H1 (cell line): ENCODE measurements at regions not wholly inside any gene's neighbourhood (a gene's known extent, or its start where the extent isn't known, plus 50 kb on each side); places are given as distances from the start of the nearest gene placed in this dataset.

Experiments used
- CTCF ChIA-PET: fragments of 300-600 bp; sonication (Branson Sonifier 250); formaldehyde crosslinking; loops from one replicate; lab custom pipeline; 2021; ENCODE audit not compliant: partially characterized antibody; lab: Charles Lee
- POLR2A ChIA-PET: fragments of 300-600 bp; sonication (Branson Sonifier 250); formaldehyde crosslinking; loops from one replicate; lab custom pipeline; 2021; ENCODE audit warnings: inconsistent platforms; ENCODE audit not compliant: partially characterized antibody; lab: Charles Lee
- DNase-seq, 2 experiments: peaks; one replicate each; pipeline versions ENCODE4 v3.0.0 to v3.0.0-alpha.2; 2010 to 2022; ENCODE audit warnings: low spot score in 2 of 2, low read depth in 1 of 2, mixed read lengths in 1 of 2
- FAIRE-seq: peaks from 2 replicates; lab custom pipeline; 2011; peaks lifted over from hg19 to GRCh38; lab: Jason Lieb, UNC
- H2AFZ ChIP-seq: 2 replicates; pipeline ENCODE4 v1.8.1; 2012; ENCODE audit warnings: low read length, inconsistent platforms
- H2AK5ac ChIP-seq: 2 replicates; pipeline ENCODE4 v1.6.1; 2013; ENCODE audit warnings: low read depth, low read length
- H2BK120ac ChIP-seq: replicated peaks from 2 replicates; pipeline ENCODE3; 2013; ENCODE audit warnings: low read depth, low read length, inconsistent platforms
- H2BK12ac ChIP-seq: 2 replicates; pipeline ENCODE4 v1.6.1; 2013; ENCODE audit warnings: low read depth, low read length
- H2BK15ac ChIP-seq: 2 replicates; pipeline ENCODE4 v1.6.1; 2013; ENCODE audit warnings: low read length
- H2BK20ac ChIP-seq: 2 replicates; pipeline ENCODE4 v1.6.1; 2013; ENCODE audit warnings: low read length
- H2BK5ac ChIP-seq: 2 replicates; pipeline ENCODE4 v1.6.1; 2013; ENCODE audit warnings: low read depth, low read length
- H3K14ac ChIP-seq: 2 replicates; pipeline ENCODE4 v1.6.1; 2013; ENCODE audit warnings: inconsistent platforms; ENCODE audit not compliant: insufficient read length
- H3K18ac ChIP-seq: 2 replicates; pipeline ENCODE4 v1.6.1; 2013; ENCODE audit warnings: low read length; ENCODE audit errors: extremely low read depth
- H3K23ac ChIP-seq: 2 replicates; pipeline ENCODE4 v1.6.1; 2013; ENCODE audit warnings: inconsistent platforms; ENCODE audit not compliant: insufficient read length
- H3K23me2 ChIP-seq: 2 replicates; pipeline ENCODE4 v1.6.1; 2013; ENCODE audit warnings: low read depth, low read length
- H3K27ac ChIP-seq: 2 replicates; pipeline ENCODE4 v1.6.1; 2011; ENCODE audit warnings: low read depth, low read length, inconsistent platforms
- H3K27me3 ChIP-seq, 4 experiments: replicated peaks in 1 of 4; 1 replicate in 1 of 4; 2 replicates in 3 of 4; pipeline versions ENCODE4 v1.6.1 to v1.8.1; 2011 to 2013; ENCODE audit warnings: low read length in 3 of 4, mild to moderate bottlenecking in 3 of 4, inconsistent platforms in 2 of 4, mixed read lengths in 2 of 4, moderate library complexity in 1 of 4; ENCODE audit not compliant: control insufficient read depth in 3 of 4, insufficient read depth in 3 of 4; ENCODE audit errors: extremely low read depth in 1 of 4
- H3K36me3 ChIP-seq, 4 experiments: 2 replicates each; pipeline versions ENCODE4 v1.6.1 to v1.8.1; 2011 to 2013; ENCODE audit warnings: mild to moderate bottlenecking in 4 of 4, low read length in 3 of 4, moderate library complexity in 2 of 4, control low read depth in 1 of 4, inconsistent platforms in 1 of 4; ENCODE audit not compliant: insufficient read depth in 4 of 4, control insufficient read depth in 2 of 4
- H3K4ac ChIP-seq: replicated peaks from 2 replicates; pipeline ENCODE3; 2013; ENCODE audit warnings: low read length, low read depth, mixed read lengths, inconsistent platforms; ENCODE audit not compliant: insufficient read length
- H3K4me1 ChIP-seq, 4 experiments: replicated peaks in 1 of 4; 1 replicate in 1 of 4; 2 replicates in 3 of 4; pipeline versions ENCODE4 v1.6.1 to v1.8.1; 2011 to 2013; ENCODE audit warnings: low read length in 3 of 4, inconsistent platforms in 2 of 4, mixed read lengths in 1 of 4; ENCODE audit not compliant: insufficient read depth in 4 of 4, control insufficient read depth in 3 of 4
- H3K4me2 ChIP-seq, 2 experiments: 2 replicates each; pipeline versions ENCODE4 v1.6.1 to v1.8.1; 2011 to 2013; ENCODE audit warnings: low read depth in 2 of 2, low read length in 2 of 2, control low read depth in 1 of 2, inconsistent platforms in 1 of 2, mild to moderate bottlenecking in 1 of 2; ENCODE audit not compliant: insufficient read depth in 1 of 2
- H3K4me3 ChIP-seq, 4 experiments: fragments of 200-600, 300-600 bp in 1 of 4; sonication (generic), shearing (Covaris generic), sonication (Bioruptor Twin) in 1 of 4; 2 replicates each; pipeline versions ENCODE4 v1.5.1 to v1.8.1; 2011 to 2016; ENCODE audit warnings: low read length in 4 of 4, low read depth in 3 of 4, control low read depth in 2 of 4, inconsistent platforms in 2 of 4, mild to moderate bottlenecking in 2 of 4, mixed read lengths in 1 of 4, moderate library complexity in 1 of 4; ENCODE audit not compliant: insufficient read depth in 2 of 4; ENCODE audit errors: extremely low read depth in 1 of 4
- H3K56ac ChIP-seq: replicated peaks from 2 replicates; pipeline ENCODE3; 2013; ENCODE audit warnings: low read depth, mild to moderate bottlenecking, mixed read lengths, low read length, inconsistent platforms; ENCODE audit not compliant: insufficient read length
- H3K79me1 ChIP-seq: 2 replicates; pipeline ENCODE4 v1.6.1; 2013; ENCODE audit warnings: low read depth, low read length, control low read depth
- H3K79me2 ChIP-seq, 2 experiments: 2 replicates each; pipeline versions ENCODE4 v1.6.1 to v1.8.1; 2012 to 2013; ENCODE audit warnings: low read length in 2 of 2, mild to moderate bottlenecking in 2 of 2, inconsistent platforms in 1 of 2; ENCODE audit not compliant: insufficient read depth in 2 of 2, control insufficient read depth in 1 of 2
- H3K9ac ChIP-seq, 4 experiments: replicated peaks in 1 of 4; 1 replicate in 1 of 4; 2 replicates in 3 of 4; pipeline versions ENCODE4 v1.6.1 to v1.8.1; 2011 to 2013; ENCODE audit warnings: low read depth in 3 of 4, low read length in 3 of 4, control low read depth in 2 of 4, mild to moderate bottlenecking in 2 of 4, moderate library complexity in 2 of 4, inconsistent platforms in 1 of 4; ENCODE audit errors: extremely low read depth in 1 of 4
- H3K9me3 ChIP-seq, 2 experiments: 2 replicates each; pipeline versions ENCODE4 v1.6.1 to v1.8.1; 2012 to 2013; ENCODE audit warnings: mild to moderate bottlenecking in 2 of 2, moderate library complexity in 2 of 2, control low read depth in 1 of 2, inconsistent platforms in 1 of 2, low read depth in 1 of 2, low read length in 1 of 2, mixed read lengths in 1 of 2; ENCODE audit not compliant: insufficient read depth in 2 of 2
- H4K20me1 ChIP-seq, 2 experiments: replicated peaks in 1 of 2; 2 replicates each; pipeline versions ENCODE3 to v1.8.1; 2011 to 2013; ENCODE audit warnings: inconsistent platforms in 2 of 2, low read length in 2 of 2, mild to moderate bottlenecking in 1 of 2; ENCODE audit not compliant: insufficient read depth in 2 of 2, control insufficient read depth in 1 of 2
- H4K5ac ChIP-seq: 2 replicates; pipeline ENCODE4 v1.6.1; 2013; ENCODE audit warnings: low read length, low read depth, mixed read lengths, inconsistent platforms; ENCODE audit not compliant: insufficient read length
- H4K8ac ChIP-seq: 2 replicates; pipeline ENCODE4 v1.8.0; 2013; ENCODE audit warnings: mild to moderate bottlenecking, moderate library complexity, low read length, inconsistent platforms; ENCODE audit not compliant: insufficient read depth; ENCODE audit errors: extremely low read depth
- H4K91ac ChIP-seq: replicated peaks from 2 replicates; pipeline ENCODE3; 2013; ENCODE audit warnings: low read length, mixed read lengths, inconsistent platforms; ENCODE audit not compliant: insufficient read length
- FOSL1 ChIP-seq: IDR thresholded peaks from 2 replicates; pipeline ENCODE4 v1.6.1; 2011; ENCODE audit warnings: mild to moderate bottlenecking, low read depth, low read length, moderate library complexity; ENCODE audit not compliant: insufficient read depth
- JUND ChIP-seq: IDR thresholded peaks from 2 replicates; pipeline ENCODE4 v1.6.1; 2011; ENCODE audit warnings: mild to moderate bottlenecking, improper control_type of control experiment, low read length
- POU5F1 ChIP-seq: IDR thresholded peaks from 2 replicates; pipeline ENCODE4 v1.6.1; 2011; ENCODE audit warnings: low read depth, mild to moderate bottlenecking, low read length, moderate library complexity
- SP2 ChIP-seq: IDR thresholded peaks from 2 replicates; pipeline ENCODE4 v1.6.1; 2012; ENCODE audit warnings: mild to moderate bottlenecking, low read length, inconsistent platforms
- ZNF274 ChIP-seq: IDR thresholded peaks from 2 replicates; pipeline ENCODE4 v1.7.0; 2012; ENCODE audit warnings: low read length, borderline replicate concordance; ENCODE audit errors: extremely low read depth
- TF ChIP-seq, protein P1 (sequence below): IDR thresholded peaks from 2 replicates; pipeline ENCODE4 v1.6.1; 2012; ENCODE audit warnings: low read length, inconsistent platforms

DNA sequence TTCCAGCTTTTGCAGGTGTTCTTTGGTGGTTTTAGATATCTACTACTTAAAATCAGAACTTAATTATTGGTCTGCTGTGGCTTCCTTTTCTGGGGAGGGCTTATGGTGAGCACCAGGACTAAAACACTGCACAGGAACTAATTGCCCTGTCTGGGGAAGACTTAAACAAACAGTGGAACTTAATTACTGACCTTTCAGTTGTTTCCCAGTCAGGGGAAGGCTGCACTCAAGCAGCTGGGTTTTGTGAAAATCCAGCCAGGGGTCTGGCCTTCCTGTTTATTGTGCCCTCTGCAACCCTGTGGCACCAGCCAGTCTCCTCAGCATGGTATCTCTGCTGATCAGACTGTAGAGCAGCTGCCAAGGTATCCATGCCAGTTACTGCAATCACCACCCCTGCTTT is 398.2 kb downstream of the ADCYAP1 start:
- DNase-seq, result no peak
- H2AFZ ChIP-seq, result no peak overlapping the region
- ChIA-PET CTCF (no interaction called here), POLR2A (no interaction called here)
- no peak overlapping the region for H3K9ac ChIP-seq
- no peak overlapping the region for H3K4me3 ChIP-seq
- no peak overlapping the region for H2BK20ac ChIP-seq
- H3K4me2 ChIP-seq, result no peak overlapping the region
- H4K5ac ChIP-seq, result no peak overlapping the region
- no peak overlapping the region for H3K27ac ChIP-seq
- H3K4me1 ChIP-seq, result peaks cover 0 to 5% (median 0%) of the 10 kb centered on the region in 4 experiments; a peak in 1 of 7 replicates
- no peak for FAIRE-seq
- no peak overlapping the region for H3K14ac ChIP-seq
- no peaks in the 10 kb centered on the region; a peak in 1 of 4 replicates for H3K9me3 ChIP-seq
- H2BK15ac ChIP-seq, result no peak overlapping the region
- H3K79me1 ChIP-seq, result no peaks in the 10 kb centered on the region; the same call in 1 of the 2 replicates
- H3K36me3 ChIP-seq, result no peaks in the 10 kb centered on the region
- no peaks in the 10 kb centered on the region for H3K23me2 ChIP-seq
- H4K91ac ChIP-seq, result no peak overlapping the region
- H3K79me2 ChIP-seq, result no peaks in the 10 kb centered on the region
- H3K23ac ChIP-seq, result no peak overlapping the region
- H2AK5ac ChIP-seq, result no peak overlapping the region
- H2BK120ac ChIP-seq, result no peak overlapping the region
- no peaks in the 10 kb centered on the region for H3K27me3 ChIP-seq
- no peaks in the 10 kb centered on the region for H4K20me1 ChIP-seq
- no peak overlapping the region for H3K56ac ChIP-seq
- H2BK5ac ChIP-seq, result no peak overlapping the region
- H3K18ac ChIP-seq, result no peak overlapping the region
- H3K4ac ChIP-seq, result no peak overlapping the region
- H2BK12ac ChIP-seq, result no peak overlapping the region
- no peak overlapping the region for H4K8ac ChIP-seq
- no peak for TF ChIP-seq POU5F1
- TF ChIP-seq, protein P1, sequence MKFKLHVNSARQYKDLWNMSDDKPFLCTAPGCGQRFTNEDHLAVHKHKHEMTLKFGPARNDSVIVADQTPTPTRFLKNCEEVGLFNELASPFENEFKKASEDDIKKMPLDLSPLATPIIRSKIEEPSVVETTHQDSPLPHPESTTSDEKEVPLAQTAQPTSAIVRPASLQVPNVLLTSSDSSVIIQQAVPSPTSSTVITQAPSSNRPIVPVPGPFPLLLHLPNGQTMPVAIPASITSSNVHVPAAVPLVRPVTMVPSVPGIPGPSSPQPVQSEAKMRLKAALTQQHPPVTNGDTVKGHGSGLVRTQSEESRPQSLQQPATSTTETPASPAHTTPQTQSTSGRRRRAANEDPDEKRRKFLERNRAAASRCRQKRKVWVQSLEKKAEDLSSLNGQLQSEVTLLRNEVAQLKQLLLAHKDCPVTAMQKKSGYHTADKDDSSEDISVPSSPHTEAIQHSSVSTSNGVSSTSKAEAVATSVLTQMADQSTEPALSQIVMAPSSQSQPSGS, result no peak
- TF ChIP-seq ZNF274, result no peak
- TF ChIP-seq FOSL1, result no peak
- no peak for TF ChIP-seq SP2
- no peak for TF ChIP-seq JUND
